ENCODE measurements at regions not wholly inside any gene's neighbourhood (a gene's known extent, or its start where the extent isn't known, plus 50 kb on each side); places are given as distances from the start of the nearest gene placed in this dataset.

GRCh38 chr12:125604976-125605375 lies 539.7 kb downstream of the AACS start:
- no peak overlapping the region for H3K27ac ChIP-seq
- TF ChIP-seq CTCF (IDR thresholded peaks at IDR 0.05; ENCODE audit: low read depth, low read length), result no peak
- H3K36me3 ChIP-seq, result no peaks in the 10 kb centered on the region
- no peaks in the 10 kb centered on the region for H3K4me1 ChIP-seq (ENCODE audit: low read depth)
- DNase-seq (ENCODE audit: low read depth in 1 of 2, low spot score in 1 of 2), result no peak
- no peak overlapping the region for H3K4me3 ChIP-seq
- H3K9me3 ChIP-seq (ENCODE audit: low read depth), result no peaks in the 10 kb centered on the region
- H3K27me3 ChIP-seq, result no peaks in the 10 kb centered on the region

DNA sequence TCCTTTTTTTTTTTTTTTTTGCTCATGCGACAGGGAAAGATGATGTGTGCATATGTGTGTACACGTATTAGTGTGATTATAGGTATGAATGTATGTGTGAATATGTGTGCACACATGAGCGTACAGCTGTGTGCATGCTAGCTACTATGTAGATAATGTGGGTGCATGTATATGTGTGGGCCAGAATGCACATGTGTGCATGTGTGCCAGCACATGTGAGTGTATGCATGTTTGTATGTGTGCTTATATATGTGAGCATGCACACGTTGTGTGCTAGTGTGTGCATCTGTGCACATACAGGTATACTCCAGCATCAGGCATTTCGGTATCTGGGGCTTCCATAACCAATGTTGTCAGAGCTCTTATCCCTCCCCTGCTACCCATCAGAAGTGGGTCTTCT lies 541.1 kb downstream of the AACS start:
- TF ChIP-seq CTCF (IDR thresholded peaks at IDR 0.05; ENCODE audit: low read depth, low read length), result no peak
- H3K4me1 ChIP-seq (ENCODE audit: low read depth), result no peaks in the 10 kb centered on the region
- H3K4me3 ChIP-seq, result no peak overlapping the region
- H3K9me3 ChIP-seq (ENCODE audit: low read depth), result no peaks in the 10 kb centered on the region
- DNase-seq (ENCODE audit: low read depth in 1 of 2, low spot score in 1 of 2), result no peak
- H3K27me3 ChIP-seq, result no peaks in the 10 kb centered on the region
- H3K36me3 ChIP-seq, result no peaks in the 10 kb centered on the region
- H3K27ac ChIP-seq, result no peak overlapping the region

GRCh38 chr12:125610292-125610691 lies 545.1 kb downstream of the AACS start:
- no peak for DNase-seq (ENCODE audit: low read depth in 1 of 2, low spot score in 1 of 2)
- H3K9me3 ChIP-seq (ENCODE audit: low read depth), result no peaks in the 10 kb centered on the region
- no peak for TF ChIP-seq CTCF (IDR thresholded peaks at IDR 0.05; ENCODE audit: low read depth, low read length)

GRCh38 chr12:125610971-125611370 lies 545.7 kb downstream of the AACS start:
- no peak for TF ChIP-seq CTCF (IDR thresholded peaks at IDR 0.05; ENCODE audit: low read depth, low read length)
- Histone ChIP-seq H3K9me3 (ENCODE audit: low read depth) (no peaks in the 10 kb centered on the region), H3K27me3 (no peaks in the 10 kb centered on the region), H3K4me3 (no peak overlapping the region), H3K36me3 (no peaks in the 10 kb centered on the region), H3K4me1 (ENCODE audit: low read depth) (no peaks in the 10 kb centered on the region), H3K27ac (no peak overlapping the region)
- no peak for DNase-seq (ENCODE audit: low read depth in 1 of 2, low spot score in 1 of 2)

More at GRCh38 chr12:125610292-125610691, 545.1 kb downstream of the AACS start:
- no peaks in the 10 kb centered on the region for H3K4me1 ChIP-seq (ENCODE audit: low read depth)
- H3K27me3 ChIP-seq, result no peaks in the 10 kb centered on the region
- no peak overlapping the region for H3K4me3 ChIP-seq
- no peak overlapping the region for H3K27ac ChIP-seq
- H3K36me3 ChIP-seq, result no peaks in the 10 kb centered on the region

- Histone ChIP-seq H3K27me3 (no peaks in the 10 kb centered on the region), H3K27ac (no peak overlapping the region), H3K36me3 (no peaks in the 10 kb centered on the region), H3K9me3 (ENCODE audit: low read depth) (no peaks in the 10 kb centered on the region), H3K4me1 (ENCODE audit: low read depth) (no peaks in the 10 kb centered on the region), H3K4me3 (no peak overlapping the region)
- no peak for TF ChIP-seq CTCF (IDR thresholded peaks at IDR 0.05; ENCODE audit: low read depth, low read length)
- DNase-seq (ENCODE audit: low read depth in 1 of 2, low spot score in 1 of 2), result no peak
Observed at GRCh38 chr12:125614058-125614457, 548.8 kb downstream of the AACS start.

DNA sequence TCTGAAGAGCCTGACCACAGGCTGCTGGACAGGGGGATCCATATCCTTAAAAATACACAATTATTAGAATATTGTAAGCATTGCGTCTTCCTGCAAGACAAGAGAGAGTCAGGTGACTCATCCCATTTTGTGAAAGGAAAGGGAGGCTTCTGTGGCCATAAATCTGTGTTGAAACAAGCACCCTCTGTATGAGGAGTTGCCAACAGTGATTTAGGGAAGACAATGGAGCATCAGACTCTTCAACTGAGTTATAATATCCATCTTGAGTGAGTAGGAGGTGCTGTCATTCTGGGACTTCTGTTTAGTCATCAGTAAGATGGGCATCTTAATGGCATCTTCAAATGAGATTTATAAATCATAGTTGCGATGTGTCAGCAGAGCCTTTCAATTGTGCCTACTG lies 554.5 kb downstream of the AACS start:
- H3K4me1 ChIP-seq (ENCODE audit: low read depth), result no peaks in the 10 kb centered on the region
- no peaks in the 10 kb centered on the region for H3K9me3 ChIP-seq (ENCODE audit: low read depth)
- TF ChIP-seq CTCF (IDR thresholded peaks at IDR 0.05; ENCODE audit: low read depth, low read length), result no peak
- H3K36me3 ChIP-seq, result no peaks in the 10 kb centered on the region
- H3K27ac ChIP-seq, result no peak overlapping the region
- H3K4me3 ChIP-seq, result no peak overlapping the region
- H3K27me3 ChIP-seq, result no peaks in the 10 kb centered on the region
- DNase-seq (ENCODE audit: low read depth in 1 of 2, low spot score in 1 of 2), result no peak
